Erythroblast (primary cell): ENCODE measurements at regions not wholly inside any gene's neighbourhood (a gene's known extent, or its start where the extent isn't known, plus 50 kb on each side); places are given as distances from the start of the nearest gene placed in this dataset.

Experiments used
- DNase-seq, 2 experiments: peaks; one replicate each; lab custom pipeline; 2025; lab: John Stamatoyannopoulos, UW
- GATA1 ChIP-seq: IDR thresholded peaks from 2 replicates; pipeline ENCODE4 v1.6.1; 2011; ENCODE audit warnings: low read depth, mild to moderate bottlenecking, control low read depth, low read length, moderate library complexity
- POLR2A ChIP-seq: IDR thresholded peaks from 2 replicates; pipeline ENCODE4 v1.6.1; 2011; ENCODE audit warnings: mild to moderate bottlenecking, low read length

- no peak for DNase-seq
- TF ChIP-seq GATA1 (no peak), POLR2A (no peak)
These were observed 99.3 kb upstream of the ERCC6L2 start for GRCh38 chr9:95776176-95776575.

GRCh38 chr9:95775191-95775590 is 100.3 kb upstream of the ERCC6L2 start:
- DNase-seq = no peak
- TF ChIP-seq GATA1 (no peak), POLR2A (no peak)

GRCh38 chr9:95773053-95773418 is 102.5 kb upstream of the ERCC6L2 start:
- no peak for DNase-seq
- no peak for TF ChIP-seq POLR2A
- no peak for TF ChIP-seq GATA1

GRCh38 chr9:95772320-95773052 is 103.0 kb upstream of the ERCC6L2 start:
- TF ChIP-seq POLR2A = no peak
- TF ChIP-seq GATA1 = no peak
- DNase-seq = no peak

GRCh38 chr9:95771556-95772246 is 103.8 kb upstream of the ERCC6L2 start:
- DNase-seq = no peak
- no peak for TF ChIP-seq GATA1
- TF ChIP-seq POLR2A = no peak

- DNase-seq = no peak
- TF ChIP-seq POLR2A = no peak
- no peak for TF ChIP-seq GATA1
These were observed 104.8 kb upstream of the ERCC6L2 start for GRCh38 chr9:95770653-95771131.

- DNase-seq = no peak
- TF ChIP-seq POLR2A = no peak
- TF ChIP-seq GATA1 = no peak
These were observed 105.5 kb upstream of the ERCC6L2 start for GRCh38 chr9:95769909-95770433.

GRCh38 chr9:95769473-95769872 is 106.0 kb upstream of the ERCC6L2 start:
- TF ChIP-seq POLR2A (no peak), GATA1 (no peak)
- DNase-seq = no peak

- no peak for TF ChIP-seq GATA1
- DNase-seq = no peak
These were observed 108.6 kb upstream of the ERCC6L2 start for GRCh38 chr9:95766906-95767305.

GRCh38 chr9:95764533-95765319 is 110.8 kb upstream of the ERCC6L2 start:
- no peak for DNase-seq
- no peak for TF ChIP-seq GATA1

- TF ChIP-seq GATA1 = no peak
- TF ChIP-seq POLR2A = no peak
- DNase-seq = no peak
These were observed 111.5 kb upstream of the ERCC6L2 start for GRCh38 chr9:95763983-95764382.

GRCh38 chr9:95763006-95763405 is 112.5 kb upstream of the ERCC6L2 start:
- no peak for DNase-seq
- TF ChIP-seq POLR2A = no peak
- no peak for TF ChIP-seq GATA1

GRCh38 chr9:95762322-95762721 is 113.2 kb upstream of the ERCC6L2 start:
- DNase-seq = no peak

GRCh38 chr9:95760791-95761190 is 114.7 kb upstream of the ERCC6L2 start:
- no peak for DNase-seq
- TF ChIP-seq POLR2A (no peak), GATA1 (no peak)

More at GRCh38 chr9:95762322-95762721, 113.2 kb upstream of the ERCC6L2 start:
- TF ChIP-seq GATA1 = no peak
- no peak for TF ChIP-seq POLR2A

- DNase-seq = no peak
- TF ChIP-seq GATA1 (no peak), POLR2A (no peak)
These were observed 118.1 kb upstream of the ERCC6L2 start for GRCh38 chr9:95757439-95757838.
